Erythroblast (primary cell): ENCODE measurements at regions not wholly inside any gene's neighbourhood (a gene's known extent, or its start where the extent isn't known, plus 50 kb on each side); places are given as distances from the start of the nearest gene placed in this dataset.

Experiments
- GATA1 ChIP-seq: IDR thresholded peaks from 2 replicates; pipeline ENCODE4 v1.6.1; 2011; ENCODE audit warnings: low read depth, mild to moderate bottlenecking, control low read depth, low read length, moderate library complexity
- POLR2A ChIP-seq: IDR thresholded peaks from 2 replicates; pipeline ENCODE4 v1.6.1; 2011; ENCODE audit warnings: mild to moderate bottlenecking, low read length

GRCh38 chr2:195168369-195168768 lies 488.7 kb upstream of the SLC39A10 start:
- TF ChIP-seq POLR2A (no peak), GATA1 (no peak)
